ENCODE measurements at regions not wholly inside any gene's neighbourhood (a gene's known extent, or its start where the extent isn't known, plus 50 kb on each side); places are given as distances from the start of the nearest gene placed in this dataset.

- TF ChIP-seq POLR2AphosphoS5 (IDR thresholded peaks at IDR 0.05) (no peak), CTCF (IDR thresholded peaks at IDR 0.05) (no peak)
Measured at GRCh38 chr17:36857698-36858097, 79.6 kb upstream of the LHX1 start.

Measured in suprapubic skin (tissue), 3 donors.